ENCODE measurements at regions not wholly inside any gene's neighbourhood (a gene's known extent, or its start where the extent isn't known, plus 50 kb on each side); places are given as distances from the start of the nearest gene placed in this dataset.

DNA sequence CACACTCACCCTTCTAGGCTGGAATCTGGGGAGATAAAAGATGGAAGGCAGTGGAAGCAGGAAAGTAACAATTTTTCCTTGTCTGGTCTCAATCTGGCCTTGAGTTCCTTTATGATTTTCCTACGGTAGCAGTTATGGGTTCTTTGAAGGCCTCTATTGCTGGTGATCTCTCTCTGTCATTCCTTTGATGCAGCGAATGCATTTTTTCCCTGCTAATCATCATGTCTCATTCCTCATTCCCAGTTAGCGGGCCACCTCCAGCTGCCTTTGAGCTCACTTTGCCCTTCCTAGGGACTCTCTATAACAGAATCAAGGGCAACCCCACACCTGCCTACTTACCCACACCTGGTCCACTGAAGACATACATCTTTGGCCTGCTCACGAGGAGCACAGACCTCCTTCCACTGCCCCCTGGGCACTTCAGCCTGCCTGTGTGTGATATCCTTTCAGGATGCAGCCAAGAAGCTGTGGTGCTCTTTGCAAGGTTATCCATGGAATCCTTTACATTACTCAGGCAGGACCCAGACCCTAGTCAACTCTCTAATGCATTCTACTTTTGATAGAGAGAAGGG, 191.7 kb downstream of the DRD1 start:
- 64% methylated on average over 4 of the region's 4 CpGs for WGBS (ENCODE audit: missing lambda C conversion rate)
- Histone ChIP-seq H3K4me1 (peaks cover 2% of the 10 kb centered on the region; the same call in 2 of the 3 replicates), H3K4me2 (no peak overlapping the region), H3K27ac (no peak overlapping the region), H3K4me3 (no peak overlapping the region), H3K9me3 (no peaks in the 10 kb centered on the region)
- DNase-seq (ENCODE audit: low read depth in 1 of 2, low spot score in 1 of 2) = no peak
- no peak for ATAC-seq
- CTCF ChIA-PET = interaction anchor here (1.2 kb wide), 1 partner anchor 8 kb away, joined by 3 read pairs; no protein-coding TSS in a partner anchor
- TF ChIP-seq, protein P1, sequence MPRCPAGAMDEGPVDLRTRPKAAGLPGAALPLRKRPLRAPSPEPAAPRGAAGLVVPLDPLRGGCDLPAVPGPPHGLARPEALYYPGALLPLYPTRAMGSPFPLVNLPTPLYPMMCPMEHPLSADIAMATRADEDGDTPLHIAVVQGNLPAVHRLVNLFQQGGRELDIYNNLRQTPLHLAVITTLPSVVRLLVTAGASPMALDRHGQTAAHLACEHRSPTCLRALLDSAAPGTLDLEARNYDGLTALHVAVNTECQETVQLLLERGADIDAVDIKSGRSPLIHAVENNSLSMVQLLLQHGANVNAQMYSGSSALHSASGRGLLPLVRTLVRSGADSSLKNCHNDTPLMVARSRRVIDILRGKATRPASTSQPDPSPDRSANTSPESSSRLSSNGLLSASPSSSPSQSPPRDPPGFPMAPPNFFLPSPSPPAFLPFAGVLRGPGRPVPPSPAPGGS (IDR thresholded peaks at IDR 0.05) = no peak
- TF ChIP-seq PHF8 (IDR thresholded peaks at IDR 0.05; ENCODE audit: borderline replicate concordance, low read depth) (no peak), MAFK (IDR thresholded peaks at IDR 0.05; ENCODE audit: partially characterized antibody) (no peak), HOXB13 (CRISPR knock-in tag; IDR thresholded peaks at IDR 0.05; ENCODE audit: low read depth) (no peak), RFX5 (IDR thresholded peaks at IDR 0.05) (no peak), RNF2 (IDR thresholded peaks at IDR 0.05; ENCODE audit: borderline replicate concordance, low read depth) (no peak), FOXS1 (CRISPR knock-in tag; IDR thresholded peaks at IDR 0.05) (no peak), ZNF302 (CRISPR knock-in tag; IDR thresholded peaks at IDR 0.05) (no peak), POLR2A (IDR thresholded peaks at IDR 0.05; ENCODE audit: low read length) (no peak), HOXB5 (CRISPR knock-in tag; IDR thresholded peaks at IDR 0.05) (no peak)
- TF ChIP-seq, protein P2, sequence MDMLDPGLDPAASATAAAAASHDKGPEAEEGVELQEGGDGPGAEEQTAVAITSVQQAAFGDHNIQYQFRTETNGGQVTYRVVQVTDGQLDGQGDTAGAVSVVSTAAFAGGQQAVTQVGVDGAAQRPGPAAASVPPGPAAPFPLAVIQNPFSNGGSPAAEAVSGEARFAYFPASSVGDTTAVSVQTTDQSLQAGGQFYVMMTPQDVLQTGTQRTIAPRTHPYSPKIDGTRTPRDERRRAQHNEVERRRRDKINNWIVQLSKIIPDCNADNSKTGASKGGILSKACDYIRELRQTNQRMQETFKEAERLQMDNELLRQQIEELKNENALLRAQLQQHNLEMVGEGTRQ (IDR thresholded peaks at IDR 0.05) = no peak
- TF ChIP-seq, protein P3, sequence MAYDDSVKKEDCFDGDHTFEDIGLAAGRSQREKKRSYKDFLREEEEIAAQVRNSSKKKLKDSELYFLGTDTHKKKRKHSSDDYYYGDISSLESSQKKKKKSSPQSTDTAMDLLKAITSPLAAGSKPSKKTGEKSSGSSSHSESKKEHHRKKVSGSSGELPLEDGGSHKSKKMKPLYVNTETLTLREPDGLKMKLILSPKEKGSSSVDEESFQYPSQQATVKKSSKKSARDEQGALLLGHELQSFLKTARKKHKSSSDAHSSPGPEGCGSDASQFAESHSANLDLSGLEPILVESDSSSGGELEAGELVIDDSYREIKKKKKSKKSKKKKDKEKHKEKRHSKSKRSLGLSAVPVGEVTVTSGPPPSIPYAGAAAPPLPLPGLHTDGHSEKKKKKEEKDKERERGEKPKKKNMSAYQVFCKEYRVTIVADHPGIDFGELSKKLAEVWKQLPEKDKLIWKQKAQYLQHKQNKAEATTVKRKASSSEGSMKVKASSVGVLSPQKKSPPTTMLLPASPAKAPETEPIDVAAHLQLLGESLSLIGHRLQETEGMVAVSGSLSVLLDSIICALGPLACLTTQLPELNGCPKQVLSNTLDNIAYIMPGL (CRISPR knock-in tag; IDR thresholded peaks at IDR 0.05; ENCODE audit: borderline replicate concordance) = no peak
- TF ChIP-seq, protein P4, sequence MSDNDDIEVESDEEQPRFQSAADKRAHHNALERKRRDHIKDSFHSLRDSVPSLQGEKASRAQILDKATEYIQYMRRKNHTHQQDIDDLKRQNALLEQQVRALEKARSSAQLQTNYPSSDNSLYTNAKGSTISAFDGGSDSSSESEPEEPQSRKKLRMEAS (IDR thresholded peaks at IDR 0.05) = no peak
- no peak for FAIRE-seq
- POLR2A ChIA-PET = no interaction called here

DNA sequence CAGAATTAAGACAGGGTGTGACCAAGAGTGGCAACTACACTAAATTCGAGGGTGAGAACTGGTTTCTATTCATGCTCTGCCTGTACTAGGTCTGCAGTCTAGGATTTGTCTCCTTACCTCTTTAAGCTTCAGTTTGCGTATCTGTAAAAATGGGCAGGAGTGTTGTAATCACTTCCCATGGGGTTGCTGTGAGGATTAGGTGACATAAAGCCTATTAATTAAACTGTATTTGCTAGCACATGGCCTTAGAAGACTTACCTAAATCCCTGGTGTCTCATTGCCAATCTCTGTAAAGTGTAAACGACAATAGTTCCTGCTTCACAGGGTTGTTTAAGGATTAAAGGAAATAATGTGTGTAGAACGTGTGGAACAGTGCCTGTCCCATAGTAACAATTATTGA, 193.6 kb downstream of the DRD1 start:
- ATAC-seq (no peak), FAIRE-seq (no peak), DNase-seq (ENCODE audit: low read depth in 1 of 2, low spot score in 1 of 2) (no peak)
- ChIA-PET CTCF (interaction anchor here (0.6 kb wide), 1 partner anchor 10 kb away, joined by 3 read pairs; no protein-coding TSS in a partner anchor), POLR2A (no interaction called here)
- Histone ChIP-seq H3K4me2 (no peak overlapping the region), H3K9me3 (no peaks in the 10 kb centered on the region), H3K27ac (no peak overlapping the region), H3K4me1 (peaks cover 20% of the 10 kb centered on the region), H3K4me3 (no peak overlapping the region)
- WGBS (ENCODE audit: missing lambda C conversion rate) = 49% methylated on average over 4 of the region's 4 CpGs
- no peak for TF ChIP-seq NFE2L2 (conservative IDR thresholded peaks at IDR 0.05; ENCODE audit: low read length)
- TF ChIP-seq FOSB (CRISPR knock-in tag; IDR thresholded peaks at IDR 0.05) = no peak
- TF ChIP-seq, protein P5, sequence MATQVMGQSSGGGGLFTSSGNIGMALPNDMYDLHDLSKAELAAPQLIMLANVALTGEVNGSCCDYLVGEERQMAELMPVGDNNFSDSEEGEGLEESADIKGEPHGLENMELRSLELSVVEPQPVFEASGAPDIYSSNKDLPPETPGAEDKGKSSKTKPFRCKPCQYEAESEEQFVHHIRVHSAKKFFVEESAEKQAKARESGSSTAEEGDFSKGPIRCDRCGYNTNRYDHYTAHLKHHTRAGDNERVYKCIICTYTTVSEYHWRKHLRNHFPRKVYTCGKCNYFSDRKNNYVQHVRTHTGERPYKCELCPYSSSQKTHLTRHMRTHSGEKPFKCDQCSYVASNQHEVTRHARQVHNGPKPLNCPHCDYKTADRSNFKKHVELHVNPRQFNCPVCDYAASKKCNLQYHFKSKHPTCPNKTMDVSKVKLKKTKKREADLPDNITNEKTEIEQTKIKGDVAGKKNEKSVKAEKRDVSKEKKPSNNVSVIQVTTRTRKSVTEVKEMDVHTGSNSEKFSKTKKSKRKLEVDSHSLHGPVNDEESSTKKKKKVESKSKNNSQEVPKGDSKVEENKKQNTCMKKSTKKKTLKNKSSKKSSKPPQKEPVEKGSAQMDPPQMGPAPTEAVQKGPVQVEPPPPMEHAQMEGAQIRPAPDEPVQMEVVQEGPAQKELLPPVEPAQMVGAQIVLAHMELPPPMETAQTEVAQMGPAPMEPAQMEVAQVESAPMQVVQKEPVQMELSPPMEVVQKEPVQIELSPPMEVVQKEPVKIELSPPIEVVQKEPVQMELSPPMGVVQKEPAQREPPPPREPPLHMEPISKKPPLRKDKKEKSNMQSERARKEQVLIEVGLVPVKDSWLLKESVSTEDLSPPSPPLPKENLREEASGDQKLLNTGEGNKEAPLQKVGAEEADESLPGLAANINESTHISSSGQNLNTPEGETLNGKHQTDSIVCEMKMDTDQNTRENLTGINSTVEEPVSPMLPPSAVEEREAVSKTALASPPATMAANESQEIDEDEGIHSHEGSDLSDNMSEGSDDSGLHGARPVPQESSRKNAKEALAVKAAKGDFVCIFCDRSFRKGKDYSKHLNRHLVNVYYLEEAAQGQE (IDR thresholded peaks at IDR 0.05) = no peak
- no peak for TF ChIP-seq HDAC2 (IDR thresholded peaks at IDR 0.05)

Measured in A549 (cell line).